Tibial artery (tissue), 4 donors: ENCODE measurements at regions not wholly inside any gene's neighbourhood (a gene's known extent, or its start where the extent isn't known, plus 50 kb on each side); places are given as distances from the start of the nearest gene placed in this dataset.

Experiments used
- DNase-seq, 2 donors: peaks; one replicate each; pipeline ENCODE4 v3.0.0-alpha.2; 2019
- H3K27ac ChIP-seq, 2 donors: fragments of 200-600 bp; sonication (generic) in 1 of 2; 1 replicate in 1 of 2; 2 replicates in 1 of 2; pipeline ENCODE4 v1.5.1; 2018 to 2019; ENCODE audit warnings: mild to moderate bottlenecking in 1 of 2
- H3K27me3 ChIP-seq, 2 donors: fragments of 200-600 bp; sonication (generic) in 1 of 2; one replicate each; pipeline versions ENCODE4 v1.5.1 to v1.6.0; 2016 to 2019
- H3K36me3 ChIP-seq, 3 donors: fragments of 200-600 bp; sonication (generic) in 2 of 3; one replicate each; pipeline ENCODE4 v1.5.1; 2016 to 2019; ENCODE audit warnings: mild to moderate bottlenecking in 2 of 3
- H3K4me1 ChIP-seq, 4 donors: fragments of 200-600 bp; sonication (generic) in 2 of 4; 1 replicate in 3 of 4; 2 replicates in 1 of 4; pipeline ENCODE4 v1.5.1; 2016 to 2019
- H3K4me3 ChIP-seq, 2 donors: fragments of 200-600 bp; sonication (generic) in 1 of 2; 1 replicate in 1 of 2; 2 replicates in 1 of 2; pipeline ENCODE4 v1.5.1; 2018 to 2019; ENCODE audit warnings: mild to moderate bottlenecking in 2 of 2
- H3K9me3 ChIP-seq, 3 donors: fragments of 200-600 bp; sonication (generic) in 1 of 3; one replicate each; pipeline ENCODE4 v1.5.1; 2016 to 2019
- CTCF ChIP-seq, 2 experiments: fragments of 200-600 bp in 1 of 2; fragments of 450-650 bp in 1 of 2; IDR thresholded peaks; one replicate each; pipeline ENCODE4 v1.5.1; 2017 to 2019; ENCODE audit warnings: antibody characterized with exemption in 2 of 2, mild to moderate bottlenecking in 1 of 2, moderate library complexity in 1 of 2
- intact Hi-C: fragments of 100-400 bp; cut with DNase I; formaldehyde crosslinking; loops from one replicate; pipeline ENCODE4 v1.15.0; 2023; ENCODE audit warnings: low total_unique reads

GRCh38 chr14:30251557-30252100 lies 307.3 kb upstream of the G2E3 start:
- intact Hi-C loops = no loop called here
- no peak overlapping the region for H3K27ac ChIP-seq
- H3K27me3 ChIP-seq = no peaks in the 10 kb centered on the region
- H3K4me3 ChIP-seq = no peak overlapping the region
- no peak for DNase-seq
- H3K9me3 ChIP-seq = no peaks in the 10 kb centered on the region
- H3K36me3 ChIP-seq = no peaks in the 10 kb centered on the region
- H3K4me1 ChIP-seq = no peaks in the 10 kb centered on the region
- TF ChIP-seq CTCF (IDR thresholded peaks at IDR 0.05) = no peak

GRCh38 chr14:30252151-30252550 lies 306.8 kb upstream of the G2E3 start:
- intact Hi-C loops = no loop called here
- Histone ChIP-seq H3K4me1 (no peaks in the 10 kb centered on the region), H3K27ac (no peak overlapping the region), H3K4me3 (no peak overlapping the region), H3K27me3 (no peaks in the 10 kb centered on the region), H3K36me3 (no peaks in the 10 kb centered on the region), H3K9me3 (no peaks in the 10 kb centered on the region)
- DNase-seq = no peak
- no peak for TF ChIP-seq CTCF (IDR thresholded peaks at IDR 0.05)

- H3K9me3 ChIP-seq = no peaks in the 10 kb centered on the region
- no peaks in the 10 kb centered on the region for H3K36me3 ChIP-seq
- no peaks in the 10 kb centered on the region for H3K27me3 ChIP-seq
- TF ChIP-seq CTCF (IDR thresholded peaks at IDR 0.05) = no peak
- H3K4me1 ChIP-seq = no peaks in the 10 kb centered on the region
- no peak for DNase-seq
- H3K27ac ChIP-seq = no peak overlapping the region
- intact Hi-C loops = no loop called here
- no peak overlapping the region for H3K4me3 ChIP-seq
Observed at GRCh38 chr14:30252783-30253674, 305.9 kb upstream of the G2E3 start.

- no peaks in the 10 kb centered on the region for H3K4me1 ChIP-seq
- intact Hi-C loops = no loop called here
- no peaks in the 10 kb centered on the region for H3K27me3 ChIP-seq
- H3K27ac ChIP-seq = no peak overlapping the region
- no peaks in the 10 kb centered on the region for H3K36me3 ChIP-seq
- no peak overlapping the region for H3K4me3 ChIP-seq
- no peaks in the 10 kb centered on the region for H3K9me3 ChIP-seq
- no peak for DNase-seq
- TF ChIP-seq CTCF (IDR thresholded peaks at IDR 0.05) = no peak
Observed at GRCh38 chr14:30256627-30257026, 302.3 kb upstream of the G2E3 start.

- H3K4me1 ChIP-seq = no peaks in the 10 kb centered on the region
- H3K4me3 ChIP-seq = no peak overlapping the region
- TF ChIP-seq CTCF (IDR thresholded peaks at IDR 0.05) = no peak
- no peak overlapping the region for H3K27ac ChIP-seq
- H3K36me3 ChIP-seq = no peaks in the 10 kb centered on the region
- intact Hi-C loops = no loop called here
- H3K9me3 ChIP-seq = no peaks in the 10 kb centered on the region
- no peaks in the 10 kb centered on the region for H3K27me3 ChIP-seq
- DNase-seq = no peak
Observed at GRCh38 chr14:30257946-30258661, 300.9 kb upstream of the G2E3 start.
